ENCODE measurements at regions not wholly inside any gene's neighbourhood (a gene's known extent, or its start where the extent isn't known, plus 50 kb on each side); places are given as distances from the start of the nearest gene placed in this dataset.

GRCh38 chr7:64407148-64407547, 93.4 kb downstream of the ZNF736 start:
- Histone ChIP-seq H3K27ac (ENCODE audit: low read depth in 1 of 2, low read length in 2 of 2) (no peak overlapping the region), H3K36me3 (replicated peaks in 1 of 2; ENCODE audit: control insufficient read depth in 1 of 2, insufficient read depth in 2 of 2, low read length in 2 of 2) (no peaks in the 10 kb centered on the region), H3K27me3 (ENCODE audit: control insufficient read depth in 2 of 2, insufficient read depth in 2 of 2, low read length in 2 of 2) (no peaks in the 10 kb centered on the region), H2AFZ (ENCODE audit: insufficient read depth, low read depth, low read length, poor library complexity, severe bottlenecking) (no peak overlapping the region), H3K9ac (ENCODE audit: insufficient read depth, low read length, poor library complexity, severe bottlenecking) (no peak overlapping the region), H3K79me2 (ENCODE audit: insufficient read depth, low read length) (no peaks in the 10 kb centered on the region), H3K4me2 (replicated peaks; ENCODE audit: extremely low read depth, low read length, poor library complexity, severe bottlenecking) (no peak overlapping the region), H4K20me1 (ENCODE audit: insufficient read depth, low read length) (no peaks in the 10 kb centered on the region), H3K9me3 (replicated peaks in 1 of 2; ENCODE audit: control insufficient read depth in 1 of 2, insufficient read depth in 1 of 2, low read length in 2 of 2) (peaks cover 53 to 62% of the 10 kb centered on the region in 2 donors), H3K4me3 (replicated peaks in 1 of 3; ENCODE audit: low read depth in 2 of 3, low read length in 3 of 3) (no peak overlapping the region), H3K4me1 (ENCODE audit: control insufficient read depth in 1 of 2, insufficient read depth in 2 of 2, low read length in 2 of 2) (no peaks in the 10 kb centered on the region)
- H3K4me1 Mint-ChIP-seq: no peaks in the 10 kb centered on the region
- no peak for TF ChIP-seq CTCF (IDR thresholded peaks at IDR 0.05)
- WGBS (ENCODE audit: insufficient coverage): 90% methylated on average over 2 of the region's 18 CpGs
- intact Hi-C loops (cut with micrococcal nuclease): no loop called here
- no peak overlapping the region for H3K4me3 Mint-ChIP-seq
- DNase-seq: no peak
- peaks cover 16 to 67% (median 49%) of the 10 kb centered on the region in 7 donors for H3K9me3 Mint-ChIP-seq
- H3K27me3 Mint-ChIP-seq (ENCODE audit: low read depth in 3 of 3): no peaks in the 10 kb centered on the region
- H3K27ac Mint-ChIP-seq: no peak overlapping the region
- no peaks in the 10 kb centered on the region for H3K36me3 Mint-ChIP-seq

All from CD14-positive monocyte (primary cell).